HAP-1 (cell line): ENCODE measurements at regions not wholly inside any gene's neighbourhood (a gene's known extent, or its start where the extent isn't known, plus 50 kb on each side); places are given as distances from the start of the nearest gene placed in this dataset.
"Not testable (repeated sequence)": the region's sequence is repeated elsewhere in the genome, so short reads cannot be mapped to it uniquely, and the experiment has no call there.

Source experiments
- DNase-seq, 2 experiments: peaks; one replicate each; pipeline ENCODE4 v3.0.0-alpha.2; 2016 to 2020; ENCODE audit warnings: low spot score in 2 of 2
- H3K27me3 ChIP-seq: fragments of 250-450 bp; sonication (Bioruptor Pico); 2 replicates; pipeline ENCODE4 v1.5.1; 2020; ENCODE audit warnings: low read depth, mild to moderate bottlenecking, moderate library complexity
- H3K36me3 ChIP-seq: fragments of 250-450 bp; sonication (Bioruptor Pico); replicated peaks from 2 replicates; pipeline ENCODE4 v1.5.1; 2020; ENCODE audit warnings: mild to moderate bottlenecking
- H3K4me1 ChIP-seq: fragments of 250-450 bp; sonication (Bioruptor Pico); 2 replicates; pipeline ENCODE4 v1.5.1; 2020; ENCODE audit warnings: mild to moderate bottlenecking
- H3K4me3 ChIP-seq: fragments of 250-450 bp; sonication (Bioruptor Pico); 2 replicates; pipeline ENCODE4 v1.5.1; 2020; ENCODE audit warnings: mild to moderate bottlenecking, moderate library complexity
- H3K9me3 ChIP-seq: fragments of 250-450 bp; sonication (Bioruptor Pico); 2 replicates; pipeline ENCODE4 v1.5.1; 2020; ENCODE audit warnings: mild to moderate bottlenecking, moderate library complexity
- in situ Hi-C: fragments of 300-500 bp; cut with MboI; formaldehyde crosslinking; loops from 3 replicates; pipeline ENCODE4 v1.14.3; 2020; ENCODE audit warnings: low sequenced_read_pairs, inconsistent platforms, mixed read lengths

GRCh38 chr3:34668915-34669314 is 870.5 kb downstream of the PDCD6IP start:
- Histone ChIP-seq H3K27me3 (no peaks in the 10 kb centered on the region), H3K36me3 (no peaks in the 10 kb centered on the region), H3K4me1 (no peaks in the 10 kb centered on the region), H3K4me3 (no peak overlapping the region), H3K9me3 (no peaks in the 10 kb centered on the region)
- in situ Hi-C loops: no loop called here
- no peak for DNase-seq

- no peak for DNase-seq
- in situ Hi-C loops: no loop called here
- Histone ChIP-seq H3K4me1 (no peaks in the 10 kb centered on the region), H3K27me3 (no peaks in the 10 kb centered on the region), H3K9me3 (no peaks in the 10 kb centered on the region), H3K36me3 (no peaks in the 10 kb centered on the region), H3K4me3 (no peak overlapping the region)
Observed at GRCh38 chr3:34669490-34669889, 871.1 kb downstream of the PDCD6IP start.

- in situ Hi-C loops: no loop called here
- no peaks in the 10 kb centered on the region for H3K9me3 ChIP-seq
- no peaks in the 10 kb centered on the region for H3K36me3 ChIP-seq
- no peaks in the 10 kb centered on the region for H3K4me1 ChIP-seq
- DNase-seq: no peak
- no peak overlapping the region for H3K4me3 ChIP-seq
- H3K27me3 ChIP-seq: no peaks in the 10 kb centered on the region
Observed at GRCh38 chr3:34675383-34676120, 877.1 kb downstream of the PDCD6IP start.

GRCh38 chr3:34676436-34676835 is 878.0 kb downstream of the PDCD6IP start:
- Histone ChIP-seq H3K36me3 (no peaks in the 10 kb centered on the region), H3K4me1 (no peaks in the 10 kb centered on the region), H3K4me3 (no peak overlapping the region), H3K27me3 (no peaks in the 10 kb centered on the region), H3K9me3 (no peaks in the 10 kb centered on the region)
- in situ Hi-C loops: no loop called here
- DNase-seq: no peak

- DNase-seq: no peak
- no peaks in the 10 kb centered on the region for H3K9me3 ChIP-seq
- H3K4me3 ChIP-seq: no peak overlapping the region
- in situ Hi-C loops: no loop called here
- H3K27me3 ChIP-seq: no peaks in the 10 kb centered on the region
- H3K36me3 ChIP-seq: no peaks in the 10 kb centered on the region
- H3K4me1 ChIP-seq: no peaks in the 10 kb centered on the region
Observed at GRCh38 chr3:34678575-34678974, 880.1 kb downstream of the PDCD6IP start.

GRCh38 chr3:34679055-34679454 is 880.6 kb downstream of the PDCD6IP start:
- H3K4me1 ChIP-seq, H3K4me3 ChIP-seq, in situ Hi-C loops, H3K36me3 ChIP-seq, DNase-seq, H3K27me3 ChIP-seq, H3K9me3 ChIP-seq: not testable (repeated sequence)

- DNase-seq: peak; percentile 37 to 75
- H3K9me3 ChIP-seq: no peaks in the 10 kb centered on the region
- in situ Hi-C loops: loop anchor here (10.0 kb wide), 1 partner anchor 799 kb away; no protein-coding TSS in a partner anchor
Observed at GRCh38 chr3:34683851-34684250, 885.4 kb downstream of the PDCD6IP start.

GRCh38 chr3:34686541-34686940 is 888.1 kb downstream of the PDCD6IP start:
- Histone ChIP-seq H3K4me3 (no peak overlapping the region), H3K9me3 (no peaks in the 10 kb centered on the region), H3K4me1 (no peaks in the 10 kb centered on the region), H3K27me3 (no peaks in the 10 kb centered on the region), H3K36me3 (no peaks in the 10 kb centered on the region)
- in situ Hi-C loops: loop anchor here (10.0 kb wide), 1 partner anchor 802 kb away; no protein-coding TSS in a partner anchor
- no peak for DNase-seq

More at GRCh38 chr3:34683851-34684250, 885.4 kb downstream of the PDCD6IP start:
- no peak overlapping the region for H3K4me3 ChIP-seq
- H3K36me3 ChIP-seq: no peaks in the 10 kb centered on the region
- H3K27me3 ChIP-seq: no peaks in the 10 kb centered on the region
- H3K4me1 ChIP-seq: no peaks in the 10 kb centered on the region

GRCh38 chr3:34687671-34688070 is 889.2 kb downstream of the PDCD6IP start:
- Histone ChIP-seq H3K27me3 (no peaks in the 10 kb centered on the region), H3K9me3 (no peaks in the 10 kb centered on the region), H3K4me1 (no peaks in the 10 kb centered on the region), H3K4me3 (no peak overlapping the region), H3K36me3 (no peaks in the 10 kb centered on the region)
- no peak for DNase-seq
- in situ Hi-C loops: loop anchor here (10.0 kb wide), 1 partner anchor 803 kb away; no protein-coding TSS in a partner anchor

- DNase-seq: no peak
- no peaks in the 10 kb centered on the region for H3K36me3 ChIP-seq
- no peaks in the 10 kb centered on the region for H3K27me3 ChIP-seq
- no peaks in the 10 kb centered on the region for H3K4me1 ChIP-seq
- H3K4me3 ChIP-seq: no peak overlapping the region
- H3K9me3 ChIP-seq: no peaks in the 10 kb centered on the region
- in situ Hi-C loops: no loop called here
Observed at GRCh38 chr3:34696831-34697230, 898.4 kb downstream of the PDCD6IP start.

- H3K9me3 ChIP-seq: no peaks in the 10 kb centered on the region; the same call in 1 of the 2 replicates
- H3K36me3 ChIP-seq: no peaks in the 10 kb centered on the region
- H3K4me1 ChIP-seq: no peaks in the 10 kb centered on the region
- H3K4me3 ChIP-seq: no peak overlapping the region
- in situ Hi-C loops: no loop called here
- DNase-seq: no peak
- no peaks in the 10 kb centered on the region for H3K27me3 ChIP-seq
Observed at GRCh38 chr3:34703053-34703452, 904.6 kb downstream of the PDCD6IP start.

- in situ Hi-C loops: no loop called here
- DNase-seq: no peak
- Histone ChIP-seq H3K27me3 (no peaks in the 10 kb centered on the region), H3K4me3 (no peak overlapping the region), H3K9me3 (no peaks in the 10 kb centered on the region), H3K4me1 (no peaks in the 10 kb centered on the region), H3K36me3 (no peaks in the 10 kb centered on the region)
Observed at GRCh38 chr3:34724916-34725499, 914.3 kb upstream of the ARPP21 start.

GRCh38 chr3:34725774-34726173 is 913.6 kb upstream of the ARPP21 start:
- no peaks in the 10 kb centered on the region for H3K9me3 ChIP-seq
- H3K4me1 ChIP-seq: no peaks in the 10 kb centered on the region
- H3K4me3 ChIP-seq: no peak overlapping the region
- in situ Hi-C loops: no loop called here
- no peak for DNase-seq
- no peaks in the 10 kb centered on the region for H3K36me3 ChIP-seq
- H3K27me3 ChIP-seq: no peaks in the 10 kb centered on the region

- no peaks in the 10 kb centered on the region for H3K36me3 ChIP-seq
- in situ Hi-C loops: no loop called here
- H3K27me3 ChIP-seq: no peaks in the 10 kb centered on the region
- no peaks in the 10 kb centered on the region for H3K4me1 ChIP-seq
- H3K4me3 ChIP-seq: no peak overlapping the region
- no peak for DNase-seq
- no peaks in the 10 kb centered on the region for H3K9me3 ChIP-seq
Observed at GRCh38 chr3:34727700-34728099, 911.6 kb upstream of the ARPP21 start.
